GM18498 (cell line): ENCODE measurements at regions not wholly inside any gene's neighbourhood (a gene's known extent, or its start where the extent isn't known, plus 50 kb on each side); places are given as distances from the start of the nearest gene placed in this dataset.
"Not testable (repeated sequence)": the region's sequence is repeated elsewhere in the genome, so short reads cannot be mapped to it uniquely, and the experiment has no call there.

ENCODE experiments used
- ATAC-seq: cut with Tn5 transposase; IDR thresholded peaks from one replicate; pipeline ENCODE4 v1.9.1; 2021; ENCODE audit warnings: mild to moderate bottlenecking, moderate library complexity; ENCODE audit not compliant: unreplicated experiment

DNA sequence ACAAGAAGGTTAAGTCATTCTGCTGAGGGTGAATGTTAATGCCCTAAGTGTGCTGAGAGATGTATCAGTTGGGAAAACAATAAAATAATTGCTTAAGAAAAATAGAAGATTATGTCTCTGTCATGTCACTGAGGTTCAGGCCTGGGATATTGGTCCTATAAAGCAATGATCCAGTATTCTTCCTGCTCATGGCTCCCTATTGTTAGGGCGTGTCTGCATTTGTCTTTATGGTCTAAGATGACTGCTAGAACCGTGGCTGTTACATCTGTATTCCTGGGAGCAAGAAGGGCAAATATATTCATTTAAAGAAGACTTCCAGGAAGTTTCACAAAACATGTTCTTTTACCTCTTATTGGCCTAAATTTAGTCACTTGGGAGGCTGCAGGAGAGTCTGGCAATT lies 125.0 kb downstream of the KCNE4 start:
- no peak for ATAC-seq

DNA sequence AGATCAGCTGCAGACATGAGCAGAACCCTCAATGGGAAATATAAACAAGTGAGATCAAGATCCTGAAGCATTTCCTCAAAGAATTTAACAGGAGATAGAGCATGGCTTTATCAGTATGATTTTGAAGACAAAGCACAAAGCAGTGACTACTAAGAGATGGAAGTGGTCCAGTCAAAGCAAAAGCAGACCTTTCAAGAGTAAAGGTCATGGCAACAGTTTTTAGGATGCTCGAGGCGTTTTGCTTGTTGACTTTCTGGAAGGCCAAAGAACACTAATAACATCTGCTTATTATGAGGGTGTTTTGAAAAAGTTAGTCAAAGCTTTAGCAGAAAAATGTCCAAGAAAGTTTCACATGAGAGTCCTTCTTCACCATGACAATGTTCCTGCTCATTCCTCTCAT lies 128.5 kb downstream of the KCNE4 start:
- ATAC-seq = no peak

DNA sequence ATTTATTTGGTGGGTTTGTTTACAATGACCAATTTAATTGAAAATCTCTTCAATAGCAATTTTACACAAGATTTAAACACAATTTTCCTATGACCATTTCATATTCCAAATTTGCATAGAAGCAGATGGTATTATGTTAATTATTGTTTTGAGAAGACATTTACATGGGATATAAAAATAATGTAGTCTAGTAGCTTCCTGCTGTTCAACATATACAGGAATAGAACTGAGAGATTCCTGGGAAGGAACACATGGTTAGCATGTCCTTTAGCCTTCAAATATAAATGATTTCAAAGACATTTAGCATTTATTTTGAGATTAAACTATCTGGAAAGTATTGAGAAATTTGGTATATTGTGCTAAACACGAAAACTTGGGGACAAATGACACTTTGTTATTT lies 129.6 kb downstream of the KCNE4 start:
- ATAC-seq = no peak

DNA sequence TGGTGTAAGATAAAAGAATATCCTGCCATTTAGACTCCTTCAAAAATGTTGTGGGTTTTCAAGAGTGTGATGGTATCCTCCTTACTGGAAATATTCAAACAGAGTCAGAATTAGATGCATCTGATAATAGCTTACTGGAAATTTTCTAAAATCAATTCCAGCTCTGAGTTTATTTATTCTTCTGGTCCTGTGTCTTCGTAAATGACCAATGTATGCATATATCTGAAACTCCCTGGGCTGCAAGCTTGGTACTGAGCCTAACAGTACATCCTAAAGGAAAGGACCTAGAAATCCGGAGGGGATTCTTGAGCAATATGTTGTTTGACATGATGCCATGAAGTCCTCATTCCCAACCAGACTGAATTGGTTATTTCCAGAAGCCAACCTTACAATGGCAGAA lies 130.4 kb downstream of the KCNE4 start:
- ATAC-seq = no peak

DNA sequence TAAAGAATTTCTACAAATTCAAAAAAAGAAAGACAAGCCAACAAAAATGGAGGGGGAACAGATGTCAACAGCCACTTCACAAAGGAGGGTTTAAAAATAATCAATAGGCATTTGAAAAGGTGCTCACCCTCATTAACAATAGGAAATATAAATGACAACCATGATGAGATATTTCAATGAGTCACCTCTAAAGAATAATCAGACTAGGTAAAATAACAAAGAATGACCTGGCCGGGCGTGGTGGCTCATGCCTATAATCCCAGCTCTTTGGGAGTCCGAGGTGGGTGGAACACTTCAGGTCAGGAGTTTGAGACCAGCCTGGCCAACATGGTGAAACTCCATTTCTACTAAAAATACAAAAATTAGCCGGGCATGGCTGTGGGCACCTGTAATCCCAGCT lies 133.6 kb downstream of the KCNE4 start:
- ATAC-seq = no peak

DNA sequence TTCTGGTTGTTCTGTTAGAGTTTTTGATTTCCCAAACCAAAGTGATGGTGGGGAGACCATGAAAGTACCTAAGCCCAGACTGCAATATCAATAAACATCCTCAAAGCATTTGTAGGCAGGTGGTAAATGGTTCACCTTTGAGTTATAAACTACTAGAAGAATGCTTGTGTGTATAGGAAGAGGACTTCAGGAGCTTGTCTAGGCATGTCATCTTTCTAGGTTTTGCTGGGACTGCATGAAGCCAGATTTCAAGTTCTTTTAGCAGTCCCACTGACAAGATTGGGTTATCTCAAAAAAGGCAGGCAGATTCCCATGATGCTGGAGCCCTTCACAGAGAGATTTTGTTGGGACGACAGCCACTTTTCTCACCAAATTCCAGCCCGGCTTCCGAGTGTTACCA lies 135.3 kb downstream of the KCNE4 start:
- no peak for ATAC-seq

DNA sequence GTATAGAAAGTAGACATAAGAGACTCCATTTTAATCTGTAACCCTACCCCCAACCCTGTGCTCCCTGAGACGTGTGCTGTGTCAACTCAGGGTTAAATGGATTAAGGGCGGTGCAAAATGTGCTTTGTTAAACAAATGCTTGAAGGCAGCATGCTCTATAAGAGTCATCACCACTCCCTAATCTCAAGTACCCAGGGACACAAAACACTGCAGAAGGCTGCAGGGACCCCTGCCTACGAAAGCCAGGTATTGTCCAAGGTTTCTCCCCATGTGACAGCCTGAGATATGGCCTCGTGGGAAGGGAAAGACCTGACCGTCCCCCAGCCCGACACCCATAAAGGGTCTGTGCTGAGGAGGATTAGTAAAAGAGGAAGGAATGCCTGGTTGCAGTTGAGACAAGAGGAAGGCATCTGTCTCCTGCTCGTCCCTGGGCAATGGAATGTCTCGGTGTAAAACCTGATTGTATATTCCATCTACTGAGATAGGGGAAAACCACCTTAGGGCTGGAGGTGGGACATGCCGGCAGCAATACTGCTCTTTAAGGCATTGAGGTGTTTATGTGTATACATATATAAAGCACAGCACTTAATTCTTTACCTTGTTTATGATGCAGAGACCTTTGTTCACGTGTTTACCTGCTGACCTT lies 138.7 kb downstream of the KCNE4 start:
- not testable (repeated sequence) for ATAC-seq

DNA sequence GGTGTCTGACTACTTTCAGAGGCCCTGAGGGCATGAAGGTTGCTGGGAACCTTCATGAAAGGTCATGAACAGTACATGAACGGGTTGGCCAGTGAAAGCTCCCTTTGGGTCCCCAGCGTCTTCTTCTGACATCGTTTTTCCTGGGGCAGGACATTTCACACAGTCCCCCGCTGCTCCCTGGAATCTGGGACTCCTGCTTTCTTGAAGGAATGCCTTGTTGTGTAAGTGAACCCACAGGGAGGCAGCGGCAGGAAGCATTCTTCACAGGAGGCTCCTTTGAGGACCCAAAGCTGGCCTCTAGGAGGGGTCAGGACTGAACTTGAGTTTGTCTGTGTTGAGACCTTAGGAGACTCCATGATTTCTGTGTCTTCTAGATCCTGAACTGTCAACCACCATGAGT lies 144.3 kb downstream of the KCNE4 start:
- ATAC-seq = no peak

DNA sequence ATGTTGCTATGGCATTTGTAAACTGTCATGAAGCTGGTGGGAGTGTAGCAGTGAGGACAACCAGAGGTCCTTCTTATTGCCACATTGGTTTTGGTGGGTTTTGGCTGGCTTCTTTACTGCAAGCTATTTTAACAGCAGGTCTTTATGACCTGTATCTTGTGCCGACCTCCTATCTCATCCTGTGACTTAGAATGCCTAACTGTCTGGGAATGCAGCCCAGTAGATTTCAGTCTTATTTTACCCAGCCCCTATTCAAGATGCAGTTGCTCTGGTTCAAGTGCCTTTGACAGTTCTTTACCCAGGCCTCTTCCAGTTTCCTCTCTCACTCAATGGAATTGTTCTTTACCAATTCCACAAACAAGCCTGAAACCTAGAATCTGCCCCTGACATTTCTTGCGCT lies 145.1 kb downstream of the KCNE4 start:
- ATAC-seq = no peak

DNA sequence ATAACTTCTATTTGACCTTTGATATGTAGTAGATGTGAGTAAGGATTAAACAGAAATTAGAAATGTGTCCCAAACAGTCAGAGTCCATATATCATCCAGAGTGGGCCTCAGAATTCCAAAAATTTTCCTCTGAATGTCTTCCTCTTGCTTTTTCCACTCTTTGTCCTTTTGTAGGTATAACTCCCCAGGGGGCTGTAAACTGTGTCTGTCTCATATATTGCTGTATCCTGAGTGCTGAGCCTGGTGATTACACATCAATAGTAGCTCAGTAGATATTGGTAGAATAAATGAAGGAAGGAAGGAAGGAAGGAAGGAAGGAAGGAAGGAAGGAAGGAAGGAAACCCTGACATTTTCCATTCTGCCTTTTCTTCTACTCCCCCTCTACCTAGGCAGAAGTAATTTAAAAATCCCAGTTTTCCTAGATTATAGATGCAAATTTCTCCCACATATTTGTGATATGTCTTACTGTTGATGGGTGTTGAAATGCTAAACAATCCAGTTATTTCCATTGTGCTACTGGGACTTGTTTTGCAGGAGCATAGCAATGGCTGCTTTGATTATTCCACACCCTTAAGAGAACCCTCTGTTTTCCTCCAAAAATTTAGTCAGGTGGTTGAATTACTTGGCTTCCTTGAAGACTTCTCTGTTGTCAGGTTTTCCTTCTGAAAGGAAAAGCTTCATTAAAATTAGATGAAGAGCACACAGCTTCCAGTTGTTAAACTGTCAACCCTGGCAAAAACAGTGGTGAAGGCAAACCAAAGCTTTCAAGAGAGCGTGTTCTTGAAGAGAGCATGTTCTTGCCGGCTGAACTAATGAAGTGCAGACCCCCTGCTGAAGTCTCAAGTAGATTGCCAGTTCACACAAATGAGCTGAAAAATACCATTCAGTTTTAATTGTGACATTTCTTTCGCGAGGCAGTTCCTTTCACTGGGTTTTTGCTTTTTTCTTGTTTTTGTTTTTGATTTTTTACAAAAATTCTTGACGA lies 147.8 kb downstream of the KCNE4 start:
- no peak for ATAC-seq

DNA sequence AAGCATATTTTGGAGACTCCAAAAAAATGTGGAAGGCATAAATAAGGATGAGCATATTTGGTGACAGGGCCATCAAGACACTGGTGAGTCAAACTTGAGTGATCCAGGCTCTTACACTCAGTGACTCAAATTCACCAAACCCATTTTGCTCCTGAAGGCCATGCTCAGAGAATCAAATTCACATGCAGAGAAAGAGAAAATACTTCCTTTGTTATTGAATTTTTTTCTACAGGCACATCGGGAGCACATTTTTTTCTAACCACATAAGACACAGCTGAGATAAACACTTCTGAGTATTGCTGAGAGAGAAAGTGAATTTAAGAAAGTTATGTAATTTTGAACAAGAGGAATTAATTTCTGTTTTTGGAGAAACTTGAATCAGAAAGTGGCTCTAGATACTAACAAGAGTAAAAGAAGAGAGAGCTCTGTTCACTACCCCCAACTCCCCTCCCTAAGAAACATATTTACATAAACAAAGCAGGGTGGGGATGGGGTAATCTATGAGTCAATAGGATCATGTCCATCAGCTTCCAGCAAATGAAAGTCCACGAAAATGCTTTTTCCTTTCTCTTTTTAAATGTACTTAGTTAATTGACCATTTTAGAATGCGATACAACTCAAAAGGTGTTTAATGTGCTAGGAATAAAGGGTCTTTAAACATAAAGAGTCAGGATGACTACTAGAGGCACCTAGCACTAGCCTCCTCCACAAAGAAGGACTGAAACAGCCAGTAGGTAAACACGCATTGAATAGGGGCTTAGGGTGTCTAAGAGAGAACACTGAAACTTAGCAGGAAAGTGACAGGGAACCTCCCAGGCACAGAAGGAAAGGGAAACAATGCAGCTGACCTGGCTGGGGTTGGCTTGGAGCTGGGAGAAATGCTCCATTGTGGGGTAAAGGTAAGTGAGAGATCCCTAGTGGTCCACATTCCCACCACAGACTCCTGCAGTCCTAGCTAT lies 152.3 kb downstream of the KCNE4 start:
- no peak for ATAC-seq

DNA sequence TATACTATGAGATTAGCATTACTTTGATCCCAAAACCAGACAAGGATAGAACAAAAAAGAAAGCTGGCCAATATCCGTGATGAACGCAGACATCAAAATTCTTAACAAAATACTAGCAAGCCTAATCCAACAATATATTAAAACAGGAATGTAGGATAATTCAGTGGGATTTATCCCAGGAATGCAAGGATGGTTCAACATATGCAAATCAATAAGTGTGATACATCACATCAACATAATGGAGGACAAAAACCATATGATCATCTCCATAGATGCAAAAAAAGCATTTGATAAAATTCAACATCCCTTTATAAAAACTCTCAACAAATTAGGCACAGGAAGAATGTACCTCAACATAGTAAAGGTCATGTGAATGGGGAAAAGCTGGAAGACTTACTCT lies 158.5 kb downstream of the KCNE4 start:
- ATAC-seq = no peak

DNA sequence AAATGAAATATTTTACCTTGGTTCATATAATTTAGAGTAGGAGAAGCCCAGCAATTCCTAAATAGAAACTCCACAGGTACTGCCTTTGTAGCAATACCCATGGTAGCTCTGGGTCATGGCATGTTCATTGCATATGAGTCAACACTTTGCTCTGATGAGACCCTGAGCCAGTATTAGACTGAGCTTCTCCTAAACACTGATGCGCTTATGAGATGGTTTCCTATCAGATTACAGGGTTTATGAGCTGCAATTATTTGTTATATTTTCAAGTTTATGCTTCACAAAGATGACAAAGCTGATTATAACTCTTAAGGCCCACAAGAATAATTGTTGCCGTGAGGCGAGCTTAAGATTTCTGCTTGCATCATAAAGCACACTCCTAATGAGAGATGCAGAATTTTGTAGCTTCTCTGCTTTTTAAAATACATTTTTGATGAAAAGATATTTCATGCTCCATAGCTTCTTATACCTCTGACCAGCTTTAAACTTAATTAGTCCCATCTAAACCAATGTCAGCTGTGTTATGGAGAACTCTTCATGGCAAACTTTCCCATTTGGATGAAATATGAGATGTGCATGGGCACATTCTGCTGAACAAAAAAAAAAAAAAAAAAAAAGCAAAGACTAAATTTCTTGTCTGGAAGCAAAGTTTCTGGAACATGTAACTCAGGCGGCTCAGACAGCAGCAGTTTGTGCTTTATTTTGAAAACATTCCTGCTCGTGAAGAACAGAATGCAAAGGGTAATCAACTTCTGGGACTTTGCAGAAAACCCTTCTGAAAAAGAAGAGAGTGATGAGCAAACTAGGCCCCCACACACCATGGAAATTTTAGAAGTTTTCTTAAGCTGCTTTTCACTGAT lies 162.6 kb downstream of the KCNE4 start:
- no peak for ATAC-seq

DNA sequence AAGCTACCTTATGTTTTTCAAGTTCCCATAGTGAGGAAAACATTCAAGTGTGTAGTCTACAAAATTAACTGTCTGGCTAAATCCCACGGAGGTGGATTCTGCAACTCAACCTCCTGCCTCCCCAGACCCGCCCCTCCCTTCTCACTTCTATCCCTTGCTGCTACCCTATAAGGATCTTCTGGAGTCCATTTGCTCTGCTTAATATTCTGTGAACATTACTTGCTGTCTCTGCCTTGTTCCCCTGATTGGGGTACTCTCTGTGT lies 163.2 kb downstream of the KCNE4 start:
- ATAC-seq = no peak

DNA sequence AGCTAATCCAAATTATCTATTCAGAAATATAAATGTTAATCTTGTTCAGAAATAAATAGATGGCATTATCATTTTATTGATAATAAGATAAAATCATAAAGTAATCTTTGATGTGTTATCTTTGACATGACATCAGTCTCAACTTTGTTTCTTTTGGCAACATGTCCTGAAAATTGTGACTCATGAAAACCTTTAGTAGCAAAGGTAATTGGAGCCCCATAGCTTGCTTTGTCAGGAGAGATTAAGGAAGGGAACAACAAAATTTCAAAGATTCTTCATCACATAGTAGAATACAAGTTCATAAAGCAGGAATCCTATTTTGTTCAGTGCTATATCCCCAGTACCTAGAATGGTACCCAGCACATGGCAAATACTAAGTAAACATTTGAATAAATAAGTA lies 165.4 kb downstream of the KCNE4 start:
- ATAC-seq = no peak

DNA sequence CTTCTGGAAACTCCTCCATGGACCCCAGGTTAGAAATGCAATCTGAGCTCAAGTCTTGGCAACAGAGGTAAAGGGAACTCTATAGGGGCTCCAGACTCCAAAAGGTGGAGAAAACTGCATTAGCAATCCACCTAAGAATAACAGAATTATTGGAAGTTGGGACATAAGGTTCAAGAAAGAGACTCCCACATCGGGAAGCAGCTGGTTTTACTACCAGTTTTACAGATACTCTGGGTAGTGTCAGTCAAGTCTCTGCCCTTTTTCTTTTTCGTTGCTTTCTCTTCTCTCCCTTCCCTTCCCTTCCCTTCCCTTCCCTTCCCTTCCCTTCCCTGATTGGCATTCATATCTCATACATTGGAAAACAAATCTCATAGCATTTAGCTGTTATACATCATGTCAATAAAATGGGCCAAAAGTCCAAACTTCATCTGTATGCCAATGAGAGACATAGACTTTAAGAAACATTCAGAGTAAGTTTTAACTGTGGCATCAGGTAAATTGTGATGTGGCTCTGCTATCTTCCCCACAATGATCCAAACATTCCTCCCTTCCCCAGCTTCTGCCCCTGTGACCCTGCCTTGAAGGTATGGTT lies 166.7 kb downstream of the KCNE4 start:
- no peak for ATAC-seq

DNA sequence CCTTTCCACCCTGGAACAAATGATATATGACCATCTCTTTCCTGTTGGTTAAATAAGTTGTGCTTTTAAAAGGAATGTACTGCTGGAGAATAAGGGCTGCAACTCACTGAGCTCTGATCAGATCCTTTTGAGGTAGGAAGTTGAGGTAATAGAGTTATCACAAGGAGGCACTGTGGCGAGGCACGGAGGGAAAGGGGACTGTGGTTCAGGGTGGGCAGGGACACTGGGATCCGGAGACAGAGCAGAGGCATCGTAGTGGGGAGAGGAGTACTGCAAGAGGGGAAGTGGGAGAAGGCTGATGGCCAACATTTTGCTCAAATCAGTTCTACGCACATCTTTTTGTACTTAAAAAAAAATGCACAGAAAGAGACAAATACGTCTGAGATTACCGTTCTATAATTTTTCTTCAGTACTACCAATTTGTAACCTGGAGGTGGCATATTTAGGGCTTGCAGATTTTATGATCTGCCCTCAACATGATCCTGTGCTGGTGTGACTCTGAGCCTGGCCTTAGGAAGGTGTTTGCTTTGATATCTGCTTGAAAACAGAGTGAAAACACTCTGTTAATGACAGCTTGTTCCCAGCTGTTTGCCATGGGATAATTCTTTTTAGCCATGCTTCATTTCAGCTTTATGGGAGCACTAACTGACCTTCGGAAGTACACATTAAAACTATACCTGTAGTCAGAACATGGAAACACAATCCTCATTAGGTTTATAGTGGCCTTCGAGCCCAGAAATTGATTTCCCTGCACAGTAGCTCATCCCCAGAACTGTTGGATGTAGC lies 168.1 kb downstream of the KCNE4 start:
- ATAC-seq = no peak

DNA sequence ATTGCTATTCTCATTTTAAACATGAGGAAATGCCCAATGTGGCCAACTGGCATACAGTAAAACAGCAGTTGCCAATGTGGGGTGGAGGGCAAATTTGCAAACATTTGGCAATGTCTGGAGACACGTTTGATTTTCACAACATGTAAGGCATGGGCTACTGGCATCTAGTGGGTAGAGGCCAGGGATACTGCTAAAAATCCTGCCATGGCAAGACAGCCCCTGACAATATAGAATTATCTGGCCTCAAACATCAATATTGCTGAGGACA lies 168.6 kb downstream of the KCNE4 start:
- ATAC-seq = no peak

DNA sequence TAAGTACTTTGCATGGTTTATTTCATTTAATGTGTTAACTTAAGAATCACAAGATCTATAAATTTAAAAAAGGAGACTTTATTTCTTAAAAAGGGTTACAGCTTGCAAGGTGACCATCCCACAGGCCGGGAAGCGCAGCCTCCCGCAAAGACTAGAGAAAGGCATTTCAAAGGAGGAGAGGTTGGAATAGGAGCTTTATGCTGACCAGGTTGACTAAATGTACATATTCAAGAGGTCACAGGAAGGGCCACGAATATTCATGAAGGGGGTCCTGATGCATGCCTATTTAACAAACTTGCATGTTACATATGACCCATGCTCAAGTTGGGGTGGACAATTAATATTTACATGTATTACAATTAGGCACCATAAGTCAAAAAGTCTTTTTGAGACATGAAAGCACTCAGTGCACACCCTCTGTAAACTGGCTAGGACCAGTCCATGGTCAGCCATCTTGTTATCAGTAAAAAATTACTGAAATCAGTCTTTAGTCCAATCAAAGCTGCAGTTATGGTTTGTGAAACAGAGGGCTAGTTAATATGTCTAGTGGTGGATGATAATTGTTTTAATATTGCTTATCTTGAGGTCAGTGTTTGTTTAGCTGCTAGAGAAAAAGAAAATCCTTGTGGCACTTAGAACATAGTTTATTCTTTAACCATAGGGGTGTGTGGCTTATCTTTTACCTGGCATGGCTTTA lies 169.3 kb downstream of the KCNE4 start:
- ATAC-seq = no peak
